ENCODE measurements at regions not wholly inside any gene's neighbourhood (a gene's known extent, or its start where the extent isn't known, plus 50 kb on each side); places are given as distances from the start of the nearest gene placed in this dataset.
"Not testable (repeated sequence)": the region's sequence is repeated elsewhere in the genome, so short reads cannot be mapped to it uniquely, and the experiment has no call there.

DNA sequence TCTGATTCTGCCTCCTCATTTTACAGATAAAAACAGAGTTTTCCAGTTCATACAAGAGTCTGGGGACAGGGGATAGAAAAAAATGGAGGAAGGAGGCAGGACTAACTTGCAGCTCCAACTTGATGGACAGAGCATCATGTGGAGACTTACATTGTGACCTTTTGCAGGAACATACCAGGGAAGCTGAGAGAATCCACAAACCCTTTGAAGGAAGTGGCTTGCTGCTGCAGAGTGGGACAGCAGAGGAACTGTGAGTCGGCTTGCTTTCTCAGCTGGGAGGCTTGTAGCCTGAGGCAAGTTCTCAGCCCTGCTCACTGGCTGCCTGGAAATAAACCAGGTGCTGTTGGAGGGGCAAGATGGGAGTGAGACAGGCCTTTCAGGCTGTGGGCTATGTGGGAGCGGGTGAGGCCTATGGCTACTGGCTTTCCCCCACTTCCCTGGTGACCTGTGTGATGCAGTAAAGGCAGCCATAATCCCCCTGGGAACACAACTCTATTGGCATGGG is 614.4 kb downstream of the KCTD12 start:
- TF ChIP-seq POLR2A (IDR thresholded peaks at IDR 0.05) (no peak), CTCF (IDR thresholded peaks at IDR 0.05) (no peak), EP300 (IDR thresholded peaks at IDR 0.05) (no peak)
- DNase-seq (ENCODE audit: low spot score in 2 of 2), result no peak
- Histone ChIP-seq H3K9me3 (peaks cover 0 to 9% (median 2%) of the 10 kb centered on the region in 4 donors), H3K4me3 (no peak overlapping the region), H3K4me1 (no peaks in the 10 kb centered on the region), H3K27me3 (no peaks in the 10 kb centered on the region), H3K27ac (no peak overlapping the region), H3K36me3 (no peaks in the 10 kb centered on the region)
- 69 to 74% methylated on average over 2 of the region's 2 CpGs for WGBS, 2 donors

DNA sequence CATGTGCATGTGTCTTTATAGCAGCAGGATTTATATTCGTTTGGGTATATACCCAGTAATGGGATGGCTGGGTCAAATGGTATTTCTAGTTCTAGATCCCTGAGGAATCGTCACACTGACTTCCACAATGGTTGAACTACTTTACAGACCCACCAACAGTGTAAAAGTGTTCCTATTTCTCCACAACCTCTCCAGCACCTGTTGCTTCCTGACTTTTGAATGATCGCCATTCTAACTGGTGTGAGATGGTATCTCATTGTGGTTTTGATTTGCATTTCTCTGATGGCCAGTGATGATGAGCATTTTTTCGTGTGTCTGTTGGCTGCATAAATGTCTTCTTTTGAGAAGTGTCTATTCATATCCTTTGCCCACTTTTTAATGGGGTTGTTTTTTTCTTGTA is 617.9 kb downstream of the KCTD12 start:
- not testable (repeated sequence) for H3K4me3 ChIP-seq; H3K36me3 ChIP-seq; H3K4me1 ChIP-seq; DNase-seq (ENCODE audit: low spot score in 2 of 2); H3K27ac ChIP-seq; H3K9me3 ChIP-seq; H3K27me3 ChIP-seq
- WGBS, 2 donors, result 90 to 92% methylated on average over 4 of the region's 4 CpGs

- H3K4me1 ChIP-seq, result no peaks in the 10 kb centered on the region
- WGBS, 2 donors, result 48 to 60% methylated on average over 3 of the region's 3 CpGs
- DNase-seq (ENCODE audit: low spot score in 2 of 2), result no peak
- no peak overlapping the region for H3K4me3 ChIP-seq
- H3K27ac ChIP-seq, result no peak overlapping the region
- H3K36me3 ChIP-seq, result no peaks in the 10 kb centered on the region
- TF ChIP-seq CTCF (IDR thresholded peaks at IDR 0.05) (no peak), EP300 (IDR thresholded peaks at IDR 0.05) (no peak), POLR2A (IDR thresholded peaks at IDR 0.05) (no peak)
- peaks cover 0 to 5% (median 0%) of the 10 kb centered on the region in 4 donors for H3K9me3 ChIP-seq
- H3K27me3 ChIP-seq, result no peaks in the 10 kb centered on the region
Observed at GRCh38 chr13:76267216-76267615, 619.0 kb downstream of the KCTD12 start.

- no peak overlapping the region for H3K4me3 ChIP-seq
- TF ChIP-seq CTCF (IDR thresholded peaks at IDR 0.05) (no peak), POLR2A (IDR thresholded peaks at IDR 0.05) (no peak), EP300 (IDR thresholded peaks at IDR 0.05) (no peak)
- no peaks in the 10 kb centered on the region for H3K27me3 ChIP-seq
- WGBS, 2 donors, result 45 to 94% methylated on average over 1 of the region's 1 CpG
- DNase-seq (ENCODE audit: low spot score in 2 of 2), result no peak
- no peaks in the 10 kb centered on the region for H3K36me3 ChIP-seq
- no peak overlapping the region for H3K27ac ChIP-seq
- no peaks in the 10 kb centered on the region for H3K9me3 ChIP-seq
- H3K4me1 ChIP-seq, result no peaks in the 10 kb centered on the region
Observed at GRCh38 chr13:76266561-76266960, 619.6 kb downstream of the KCTD12 start.

- H3K4me3 ChIP-seq, result no peak overlapping the region
- no peaks in the 10 kb centered on the region for H3K9me3 ChIP-seq
- no peaks in the 10 kb centered on the region for H3K4me1 ChIP-seq
- TF ChIP-seq POLR2A (IDR thresholded peaks at IDR 0.05), result no peak
- TF ChIP-seq EP300 (IDR thresholded peaks at IDR 0.05), result no peak
- TF ChIP-seq CTCF (IDR thresholded peaks at IDR 0.05), result no peak
- WGBS, 2 donors, result 66 to 70% methylated on average over 2 of the region's 2 CpGs
- no peak for DNase-seq (ENCODE audit: low spot score in 2 of 2)
- no peak overlapping the region for H3K27ac ChIP-seq
- H3K27me3 ChIP-seq, result no peaks in the 10 kb centered on the region
- no peaks in the 10 kb centered on the region for H3K36me3 ChIP-seq
Observed at GRCh38 chr13:76250211-76250610, 614.1 kb downstream of the LMO7 start.

DNA sequence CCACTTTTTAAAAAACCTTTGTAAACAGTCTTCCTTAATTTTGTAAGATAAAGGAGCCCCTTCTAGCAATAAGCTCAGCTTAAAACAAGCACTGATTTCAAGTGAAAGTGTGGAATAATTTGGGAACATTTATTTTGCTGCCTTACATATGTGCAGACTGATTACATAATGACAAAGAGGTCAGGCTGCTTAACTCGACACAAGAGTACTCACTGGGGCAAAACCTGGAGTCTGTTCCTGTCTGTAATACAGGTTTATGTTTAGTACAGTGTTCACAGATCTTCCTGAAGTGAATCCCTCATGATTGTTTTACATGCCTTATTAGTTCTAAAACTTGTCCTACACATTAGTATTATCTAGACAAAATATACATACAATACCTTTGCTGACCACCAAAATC is 609.8 kb downstream of the LMO7 start:
- WGBS, 2 donors, result 36 to 38% methylated on average over 1 of the region's 1 CpG

More for the DNA sequence above, 609.8 kb downstream of the LMO7 start:
- DNase-seq (ENCODE audit: low spot score in 2 of 2), result no peak
- H3K9me3 ChIP-seq, result no peaks in the 10 kb centered on the region
- no peak for TF ChIP-seq CTCF (IDR thresholded peaks at IDR 0.05)
- no peak for TF ChIP-seq POLR2A (IDR thresholded peaks at IDR 0.05)
- TF ChIP-seq EP300 (IDR thresholded peaks at IDR 0.05), result no peak
- H3K27ac ChIP-seq, result no peak overlapping the region
- no peaks in the 10 kb centered on the region for H3K27me3 ChIP-seq
- no peaks in the 10 kb centered on the region for H3K36me3 ChIP-seq
- no peaks in the 10 kb centered on the region for H3K4me1 ChIP-seq
- no peak overlapping the region for H3K4me3 ChIP-seq

All from tibial nerve (tissue), 4 donors.